GM12872 (cell line): ENCODE measurements at regions not wholly inside any gene's neighbourhood (a gene's known extent, or its start where the extent isn't known, plus 50 kb on each side); places are given as distances from the start of the nearest gene placed in this dataset.

Experiments used
- TF ChIP-seq, protein P1 (sequence below): IDR thresholded peaks from 3 replicates; pipeline ENCODE4 v1.5.1; 2011; ENCODE audit warnings: low read depth, mild to moderate bottlenecking, low read length, moderate library complexity; ENCODE audit not compliant: insufficient read depth

DNA sequence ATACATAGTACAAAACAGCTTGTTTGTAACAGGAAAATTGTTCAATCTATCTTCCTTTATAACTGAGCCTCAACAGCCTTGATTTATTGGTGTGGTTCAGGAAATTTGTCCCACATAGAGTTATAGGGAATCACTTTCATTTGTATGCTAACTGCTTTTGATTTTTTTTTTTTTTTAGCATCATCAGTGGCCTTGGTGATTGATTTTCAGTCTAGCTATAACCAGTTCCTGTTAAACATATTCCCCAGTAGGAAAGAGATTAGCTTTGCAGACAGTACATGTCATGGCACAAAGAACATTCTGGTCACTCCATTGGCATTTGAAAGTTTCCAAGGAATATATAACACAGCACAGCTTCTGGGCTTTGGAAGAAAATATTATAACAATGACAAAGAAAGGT is 337.3 kb upstream of the TMPO start:
- TF ChIP-seq, protein P1, sequence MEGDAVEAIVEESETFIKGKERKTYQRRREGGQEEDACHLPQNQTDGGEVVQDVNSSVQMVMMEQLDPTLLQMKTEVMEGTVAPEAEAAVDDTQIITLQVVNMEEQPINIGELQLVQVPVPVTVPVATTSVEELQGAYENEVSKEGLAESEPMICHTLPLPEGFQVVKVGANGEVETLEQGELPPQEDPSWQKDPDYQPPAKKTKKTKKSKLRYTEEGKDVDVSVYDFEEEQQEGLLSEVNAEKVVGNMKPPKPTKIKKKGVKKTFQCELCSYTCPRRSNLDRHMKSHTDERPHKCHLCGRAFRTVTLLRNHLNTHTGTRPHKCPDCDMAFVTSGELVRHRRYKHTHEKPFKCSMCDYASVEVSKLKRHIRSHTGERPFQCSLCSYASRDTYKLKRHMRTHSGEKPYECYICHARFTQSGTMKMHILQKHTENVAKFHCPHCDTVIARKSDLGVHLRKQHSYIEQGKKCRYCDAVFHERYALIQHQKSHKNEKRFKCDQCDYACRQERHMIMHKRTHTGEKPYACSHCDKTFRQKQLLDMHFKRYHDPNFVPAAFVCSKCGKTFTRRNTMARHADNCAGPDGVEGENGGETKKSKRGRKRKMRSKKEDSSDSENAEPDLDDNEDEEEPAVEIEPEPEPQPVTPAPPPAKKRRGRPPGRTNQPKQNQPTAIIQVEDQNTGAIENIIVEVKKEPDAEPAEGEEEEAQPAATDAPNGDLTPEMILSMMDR: no peak

DNA sequence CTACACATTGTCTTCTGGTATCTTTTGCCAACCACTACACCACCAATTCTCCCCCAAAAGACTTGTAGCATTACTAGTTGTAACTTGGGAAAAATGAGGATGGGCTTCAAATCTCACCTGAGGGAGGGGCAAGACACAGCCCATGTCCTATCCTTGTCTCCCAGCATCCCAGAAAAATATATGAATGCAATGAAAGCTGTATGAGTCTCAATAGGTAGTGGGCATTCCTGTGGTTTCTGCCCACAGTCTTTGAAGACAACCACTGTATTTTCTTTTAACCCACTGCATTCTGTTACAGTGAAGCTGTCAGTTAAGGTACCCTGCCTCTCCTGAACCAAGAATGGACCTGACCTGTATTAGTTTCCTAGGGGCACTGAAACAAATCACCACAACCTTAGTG is 336.2 kb upstream of the TMPO start:
- TF ChIP-seq, protein P1: no peak

DNA sequence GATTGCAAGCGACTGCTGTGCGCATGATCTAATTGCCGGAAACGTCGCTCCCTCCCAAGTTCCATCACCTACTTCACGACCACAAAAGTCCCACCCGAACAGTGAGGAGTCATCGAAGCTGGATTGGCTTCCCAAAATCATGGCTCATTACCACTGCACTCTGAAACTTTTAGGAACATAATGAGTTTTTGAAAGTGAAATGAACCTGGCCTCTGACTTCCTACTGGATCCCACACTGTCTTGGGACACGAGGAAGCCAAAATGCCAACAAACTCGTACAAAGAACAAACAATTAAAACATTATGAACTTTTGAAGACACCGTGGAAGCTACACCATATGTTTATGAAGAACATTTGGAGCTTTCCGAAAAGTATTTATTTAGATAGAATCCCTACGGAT is 334.8 kb upstream of the TMPO start:
- TF ChIP-seq, protein P1: no peak

DNA sequence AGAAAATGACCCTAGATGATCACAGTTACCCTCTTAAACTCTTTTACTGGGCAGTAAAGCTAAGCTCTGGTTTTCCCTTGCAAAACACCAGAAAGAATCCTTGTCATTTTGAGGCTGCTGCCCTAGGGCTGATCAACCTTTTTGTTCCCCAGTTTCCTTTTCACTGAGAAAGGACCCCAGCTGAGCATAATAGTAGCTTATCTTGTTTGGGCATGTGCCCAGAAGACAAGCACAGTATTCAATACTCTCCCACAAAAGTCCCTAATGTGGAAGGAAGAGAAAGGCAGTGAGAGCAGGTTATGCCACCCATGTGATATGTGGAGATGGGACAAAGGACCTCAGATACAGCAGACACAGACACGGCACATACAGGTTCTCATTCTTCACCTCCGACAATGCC is 332.6 kb upstream of the TMPO start:
- TF ChIP-seq, protein P1: no peak

DNA sequence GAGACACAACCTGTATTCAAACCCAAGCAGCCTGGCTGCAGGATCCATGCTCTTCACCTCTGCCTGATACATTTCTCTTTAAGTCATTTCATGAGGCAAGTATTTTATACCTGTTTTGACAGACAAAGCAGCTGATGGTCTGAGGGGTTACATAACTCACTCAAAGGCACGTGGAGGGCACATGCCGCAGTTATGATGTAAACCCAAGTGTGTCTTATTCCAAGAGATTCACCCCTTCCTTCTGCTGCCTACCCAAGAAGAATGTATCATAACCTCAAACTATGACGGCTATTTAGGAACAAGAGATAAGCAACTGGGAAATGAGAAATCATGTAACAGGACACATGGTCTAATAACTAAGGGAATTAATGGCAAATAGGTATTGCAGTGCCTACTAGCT is 329.8 kb upstream of the TMPO start:
- TF ChIP-seq, protein P1: no peak

DNA sequence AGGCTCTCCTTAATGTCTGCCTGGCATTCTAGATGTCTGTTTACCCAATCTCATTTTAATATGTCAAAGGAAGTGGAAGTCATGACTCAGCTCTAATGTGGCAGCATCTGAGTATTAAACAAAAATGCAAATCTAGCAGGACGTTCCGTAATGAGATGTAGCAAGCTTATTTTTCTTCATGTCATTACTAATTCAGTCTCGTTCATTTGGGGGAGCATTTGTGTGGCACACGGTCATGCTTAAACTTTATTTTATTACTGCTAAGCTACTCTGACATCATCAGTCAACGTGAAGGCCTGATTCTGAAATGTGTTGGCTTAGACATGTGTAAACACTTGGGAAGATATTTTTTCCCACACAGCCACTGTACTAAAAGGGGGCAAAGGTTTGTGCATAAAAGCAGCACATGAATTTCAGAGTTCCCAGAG is 326.7 kb upstream of the TMPO start:
- TF ChIP-seq, protein P1: no peak

DNA sequence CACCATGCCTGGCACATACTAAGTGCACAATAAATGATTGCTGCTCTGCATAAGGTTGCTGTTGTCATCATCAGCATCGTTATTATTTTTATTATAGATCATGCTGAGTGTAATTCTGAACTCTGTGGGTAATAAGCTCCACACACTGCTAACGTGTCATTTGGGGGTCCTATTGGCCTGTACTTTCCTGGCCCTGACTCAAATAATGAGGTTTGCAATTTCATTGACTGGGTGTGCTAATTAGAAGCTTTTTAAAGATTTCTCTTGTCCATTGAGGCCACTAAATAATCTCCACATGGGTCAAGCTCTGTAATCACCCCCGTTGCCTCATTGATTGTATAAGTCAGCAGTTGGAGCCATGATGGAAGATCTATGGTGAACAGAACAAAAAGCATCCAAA is 320.8 kb upstream of the TMPO start:
- TF ChIP-seq, protein P1: no peak
